Natural killer cell (primary cell): ENCODE measurements at regions not wholly inside any gene's neighbourhood (a gene's known extent, or its start where the extent isn't known, plus 50 kb on each side); places are given as distances from the start of the nearest gene placed in this dataset.

Experiments
- ATAC-seq, 3 donors: fragments of 150-1000 bp in 2 of 3; fragments of 200-7000 bp in 1 of 3; cut with Tn5 transposase; 1 replicate in 1 of 3; 2 replicates in 2 of 3; pipeline ENCODE4 v1.10.0; 2021; ENCODE audit warnings: mild to moderate bottlenecking in 2 of 3, moderate library complexity in 2 of 3
- DNase-seq, 2 donors: peaks; one replicate each; pipeline versions ENCODE4 v3.0.0 to v3.0.0-alpha.2; 2013 to 2021; ENCODE audit warnings: mixed read lengths in 1 of 2
- H3K27ac ChIP-seq: one replicate; pipeline ENCODE4 v1.5.1; 2013; ENCODE audit warnings: mild to moderate bottlenecking, low read length
- H3K27me3 ChIP-seq: one replicate; pipeline ENCODE4 v1.6.1; 2013; ENCODE audit warnings: low read length; ENCODE audit not compliant: control insufficient read depth, insufficient read depth
- H3K36me3 ChIP-seq: one replicate; pipeline ENCODE4 v1.6.1; 2013; ENCODE audit warnings: low read length; ENCODE audit not compliant: control insufficient read depth, insufficient read depth
- H3K4me1 ChIP-seq: one replicate; pipeline ENCODE4 v1.6.1; 2013; ENCODE audit warnings: low read length; ENCODE audit not compliant: control insufficient read depth, insufficient read depth
- H3K4me3 ChIP-seq: one replicate; pipeline ENCODE4 v1.5.1; 2013; ENCODE audit warnings: low read length
- H3K9me3 ChIP-seq: one replicate; pipeline ENCODE4 v1.6.1; 2013; ENCODE audit warnings: low read length; ENCODE audit not compliant: control insufficient read depth, insufficient read depth
- H3K27ac Mint-ChIP-seq, 2 donors: one replicate each; pipeline ENCODE4 v1.8.0; 2022; ENCODE audit warnings: mild to moderate bottlenecking in 2 of 2, mixed read lengths in 2 of 2, moderate library complexity in 1 of 2
- H3K27me3 Mint-ChIP-seq, 2 donors: one replicate each; pipeline ENCODE4 v1.8.0; 2022; ENCODE audit warnings: low read depth in 2 of 2, mixed read lengths in 2 of 2
- H3K36me3 Mint-ChIP-seq: one replicate; pipeline ENCODE4 v1.8.0; 2022; ENCODE audit warnings: mixed read lengths
- H3K4me1 Mint-ChIP-seq, 2 donors: one replicate each; pipeline ENCODE4 v1.8.0; 2022; ENCODE audit warnings: mixed read lengths in 2 of 2
- H3K4me3 Mint-ChIP-seq: one replicate; pipeline ENCODE4 v1.8.0; 2022; ENCODE audit warnings: mild to moderate bottlenecking, moderate library complexity, mixed read lengths
- H3K9me3 Mint-ChIP-seq, 2 donors: one replicate each; pipeline ENCODE4 v1.8.0; 2022; ENCODE audit warnings: mixed read lengths in 2 of 2
- CTCF ChIP-seq: fragments of 200-600 bp; IDR thresholded peaks from one replicate; pipeline ENCODE4 v1.8.0; 2022; ENCODE audit warnings: antibody characterized with exemption
- WGBS: methylation state at CpG from one replicate; pipeline ENCODE4 v1.1.7; 2013; ENCODE audit warnings: missing lambda C conversion rate; ENCODE audit not compliant: insufficient coverage; 5-methylcytosine and 5-hydroxymethylcytosine counted together
- intact Hi-C: fragments of 100-400 bp; cut with micrococcal nuclease; formaldehyde crosslinking; loops from one replicate; pipeline ENCODE4 v1.14.2; 2022

- peaks cover 50% of the 10 kb centered on the region for H3K4me1 ChIP-seq
- no peak for DNase-seq
- Mint-ChIP-seq H3K27me3 (peaks cover 13 to 21% of the 10 kb centered on the region in 2 donors), H3K4me3 (no peak overlapping the region), H3K4me1 (peaks cover 15 to 19% of the 10 kb centered on the region in 2 donors), H3K27ac (no peak overlapping the region), H3K36me3 (no peaks in the 10 kb centered on the region), H3K9me3 (no peaks in the 10 kb centered on the region)
- WGBS, result 11% methylated on average over 1 of the region's 2 CpGs
- intact Hi-C loops, result loop anchor here (1.0 to 10.0 kb wide), 4 partner anchors 110 to 728 kb away; partner anchors contain the start of genes CCNH and TMEM161B
- peaks cover 67% of the 10 kb centered on the region for H3K27me3 ChIP-seq
- no peak overlapping the region for H3K27ac ChIP-seq
- H3K36me3 ChIP-seq, result no peaks in the 10 kb centered on the region
- H3K9me3 ChIP-seq, result peaks cover 8% of the 10 kb centered on the region
- H3K4me3 ChIP-seq, result peak overlapping the region; percentile 24
- TF ChIP-seq CTCF, result no peak
- no peak for ATAC-seq
Observed at GRCh38 chr5:88142636-88142885, 126.1 kb downstream of the TMEM161B start.

- peak; percentile 68 for TF ChIP-seq CTCF
- peak; percentile 86 to 95 (median 92) for ATAC-seq
- Mint-ChIP-seq H3K27ac (no peak overlapping the region), H3K4me3 (no peak overlapping the region), H3K36me3 (no peaks in the 10 kb centered on the region), H3K9me3 (no peaks in the 10 kb centered on the region), H3K27me3 (peaks cover 17 to 19% of the 10 kb centered on the region in 2 donors), H3K4me1 (peaks cover 15 to 19% of the 10 kb centered on the region in 2 donors)
- 2% methylated on average over 37 of the region's 49 CpGs for WGBS
- intact Hi-C loops, result loop anchor here (1.0 to 10.0 kb wide), 5 partner anchors 63 to 726 kb away; partner anchors contain the start of gene CCNH
- Histone ChIP-seq H3K4me1 (peaks cover 50% of the 10 kb centered on the region), H3K36me3 (no peaks in the 10 kb centered on the region), H3K9me3 (peaks cover 8% of the 10 kb centered on the region), H3K27me3 (peaks cover 61% of the 10 kb centered on the region), H3K27ac (no peak overlapping the region), H3K4me3 (peak overlapping the region; percentile 45)
- DNase-seq, result peak; percentile 90 to 95
Observed at GRCh38 chr5:88140856-88141752, 127.5 kb downstream of the TMEM161B start.

GRCh38 chr5:88140396-88140855 lies 128.2 kb downstream of the TMEM161B start:
- intact Hi-C loops, result loop anchor here (5.0 to 10.0 kb wide), 3 partner anchors 112 to 726 kb away; partner anchors contain the start of gene CCNH
- Mint-ChIP-seq H3K36me3 (no peaks in the 10 kb centered on the region), H3K4me1 (peaks cover 13% of the 10 kb centered on the region in 2 donors), H3K4me3 (no peak overlapping the region), H3K9me3 (no peaks in the 10 kb centered on the region), H3K27me3 (peaks cover 15 to 17% of the 10 kb centered on the region in 2 donors), H3K27ac (no peak overlapping the region)
- H3K36me3 ChIP-seq, result no peaks in the 10 kb centered on the region
- peaks cover 8% of the 10 kb centered on the region for H3K9me3 ChIP-seq
- H3K4me3 ChIP-seq, result peak overlapping the region; percentile 45
- no peak for ATAC-seq
- WGBS, result 8% methylated on average over 14 of the region's 15 CpGs
- peaks cover 57% of the 10 kb centered on the region for H3K27me3 ChIP-seq
- TF ChIP-seq CTCF, result no peak
- no peak for DNase-seq
- no peak overlapping the region for H3K27ac ChIP-seq
- H3K4me1 ChIP-seq, result peaks cover 43% of the 10 kb centered on the region
